Activated CD4-positive, alpha-beta memory T cell treated with anti-CD3 and anti-CD28 coated beads for 36 hours (primary cell): ENCODE measurements at regions not wholly inside any gene's neighbourhood (a gene's known extent, or its start where the extent isn't known, plus 50 kb on each side); places are given as distances from the start of the nearest gene placed in this dataset.

Source experiments
- CTCF ChIA-PET: fragments of 350-600 bp; sonication (Branson Sonifier 250); formaldehyde crosslinking; loops from one replicate; lab custom pipeline; 2021; ENCODE audit warnings: antibody characterized with exemption, inconsistent platforms; lab: Charles Lee
- POLR2A ChIA-PET: fragments of 350-600 bp; sonication (Branson Sonifier 250); formaldehyde crosslinking; loops from one replicate; lab custom pipeline; 2021; ENCODE audit warnings: antibody characterized with exemption; lab: Charles Lee
- DNase-seq: peaks from one replicate; pipeline ENCODE4 v3.0.0-alpha.2; 2020
- H3K27ac Mint-ChIP-seq: one replicate; pipeline ENCODE4 v1.8.0; 2021; ENCODE audit warnings: mixed read lengths
- H3K27me3 Mint-ChIP-seq: one replicate; pipeline ENCODE4 v1.8.0; 2021; ENCODE audit warnings: mixed read lengths
- H3K36me3 Mint-ChIP-seq: one replicate; pipeline ENCODE4 v1.8.0; 2021; ENCODE audit warnings: mixed read lengths
- H3K4me1 Mint-ChIP-seq: one replicate; pipeline ENCODE4 v1.8.0; 2021; ENCODE audit warnings: low read depth, mixed read lengths
- H3K4me3 Mint-ChIP-seq: one replicate; pipeline ENCODE4 v1.8.0; 2021; ENCODE audit warnings: mild to moderate bottlenecking, mixed read lengths
- H3K9me3 Mint-ChIP-seq: one replicate; pipeline ENCODE4 v1.8.0; 2021; ENCODE audit warnings: mixed read lengths
- intact Hi-C: fragments of 100-400 bp; cut with micrococcal nuclease; formaldehyde crosslinking; loops from one replicate; pipeline ENCODE4 v1.15.1; 2023

DNA sequence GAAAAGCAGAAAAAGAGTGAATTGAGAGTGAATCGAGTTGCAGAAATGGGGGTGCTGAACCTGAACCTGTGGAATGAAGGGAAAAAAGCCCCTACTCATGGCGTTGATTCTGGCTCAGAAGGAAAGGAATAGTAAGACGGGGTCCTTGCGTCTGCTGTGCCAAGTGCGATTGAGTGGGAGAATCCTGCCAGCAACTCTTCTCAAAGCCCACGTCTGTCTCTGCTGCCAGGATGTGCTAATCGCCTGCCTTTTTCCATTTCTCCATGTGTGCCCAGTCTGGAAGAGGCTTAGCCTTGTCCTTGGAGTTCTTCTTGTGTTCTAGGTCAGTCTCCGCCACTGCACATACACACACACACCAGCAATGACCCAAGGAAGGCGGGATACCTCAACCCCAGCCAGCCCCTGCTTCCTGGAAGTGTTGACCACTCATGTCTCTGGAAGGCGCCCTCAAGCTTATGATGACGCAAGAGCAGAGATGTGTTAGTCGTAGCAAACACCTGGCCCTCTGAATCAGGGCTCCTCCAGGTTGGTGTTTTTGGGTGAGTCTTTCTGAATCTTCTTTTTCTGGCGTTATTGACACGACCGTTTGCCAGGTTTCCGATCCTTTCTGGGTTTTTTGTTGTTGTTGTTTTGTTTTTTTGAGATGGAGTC lies 262.4 kb upstream of the PROK2 start:
- Mint-ChIP-seq H3K4me1 (no peaks in the 10 kb centered on the region), H3K27me3 (peaks cover 4% of the 10 kb centered on the region), H3K4me3 (no peak overlapping the region), H3K9me3 (no peaks in the 10 kb centered on the region), H3K27ac (no peak overlapping the region), H3K36me3 (no peaks in the 10 kb centered on the region)
- POLR2A ChIA-PET: no interaction called here
- CTCF ChIA-PET: no interaction called here
- intact Hi-C loops: no loop called here
- no peak for DNase-seq

GRCh38 chr3:72044231-72044855 lies 259.4 kb upstream of the PROK2 start:
- no peak overlapping the region for H3K4me3 Mint-ChIP-seq
- no peaks in the 10 kb centered on the region for H3K36me3 Mint-ChIP-seq
- no peaks in the 10 kb centered on the region for H3K9me3 Mint-ChIP-seq
- CTCF ChIA-PET: no interaction called here
- H3K27me3 Mint-ChIP-seq: peaks cover 13% of the 10 kb centered on the region
- no peak overlapping the region for H3K27ac Mint-ChIP-seq
- intact Hi-C loops: no loop called here
- DNase-seq: no peak
- POLR2A ChIA-PET: no interaction called here
- no peaks in the 10 kb centered on the region for H3K4me1 Mint-ChIP-seq

GRCh38 chr3:72043204-72044133 lies 258.5 kb upstream of the PROK2 start:
- ChIA-PET POLR2A (no interaction called here), CTCF (no interaction called here)
- no peak for DNase-seq
- intact Hi-C loops: no loop called here
- Mint-ChIP-seq H3K36me3 (no peaks in the 10 kb centered on the region), H3K9me3 (no peaks in the 10 kb centered on the region), H3K27ac (no peak overlapping the region), H3K4me3 (no peak overlapping the region), H3K27me3 (peaks cover 13% of the 10 kb centered on the region), H3K4me1 (no peaks in the 10 kb centered on the region)

GRCh38 chr3:72042397-72043203 lies 257.7 kb upstream of the PROK2 start:
- DNase-seq: no peak
- Mint-ChIP-seq H3K9me3 (peaks cover under 1% of the 10 kb centered on the region), H3K36me3 (no peaks in the 10 kb centered on the region), H3K27me3 (peaks cover 16% of the 10 kb centered on the region), H3K27ac (no peak overlapping the region), H3K4me1 (no peaks in the 10 kb centered on the region), H3K4me3 (no peak overlapping the region)
- CTCF ChIA-PET: no interaction called here
- POLR2A ChIA-PET: no interaction called here
- intact Hi-C loops: no loop called here

DNA sequence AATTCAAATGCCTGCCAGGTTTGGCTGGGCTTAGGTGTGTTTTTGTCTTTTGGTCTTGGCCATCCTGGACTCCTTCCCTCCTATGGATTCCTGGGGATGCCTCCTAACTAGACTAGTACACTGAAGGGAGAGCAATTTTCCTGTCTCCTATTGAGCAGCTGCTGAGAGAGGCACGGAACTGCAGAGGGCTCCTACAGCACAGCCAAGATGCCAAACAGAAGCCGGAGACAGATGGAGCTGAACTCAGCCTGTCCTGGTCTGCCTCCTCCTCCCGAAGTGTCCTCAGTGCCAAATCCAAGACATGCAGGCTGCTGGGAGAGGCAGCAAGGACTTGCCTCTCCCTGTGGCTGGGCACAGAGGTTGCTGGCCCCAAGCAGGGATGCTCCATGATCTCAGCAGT lies 256.6 kb upstream of the PROK2 start:
- ChIA-PET CTCF (no interaction called here), POLR2A (no interaction called here)
- no peak overlapping the region for H3K4me3 Mint-ChIP-seq
- DNase-seq: no peak
- H3K27me3 Mint-ChIP-seq: peaks cover 23% of the 10 kb centered on the region
- H3K4me1 Mint-ChIP-seq: no peaks in the 10 kb centered on the region
- intact Hi-C loops: no loop called here
- peaks cover 3% of the 10 kb centered on the region for H3K9me3 Mint-ChIP-seq
- H3K36me3 Mint-ChIP-seq: no peaks in the 10 kb centered on the region
- no peak overlapping the region for H3K27ac Mint-ChIP-seq

- no peak overlapping the region for H3K4me3 Mint-ChIP-seq
- intact Hi-C loops: no loop called here
These were observed 256.1 kb upstream of the PROK2 start for GRCh38 chr3:72041076-72041475.

GRCh38 chr3:72039677-72040076 lies 254.7 kb upstream of the PROK2 start:
- Mint-ChIP-seq H3K9me3 (peaks cover 3% of the 10 kb centered on the region), H3K4me1 (no peaks in the 10 kb centered on the region), H3K4me3 (no peak overlapping the region), H3K27ac (no peak overlapping the region), H3K36me3 (no peaks in the 10 kb centered on the region), H3K27me3 (peaks cover 34% of the 10 kb centered on the region)
- CTCF ChIA-PET: interaction anchor here (0.5 kb wide), 1 partner anchor 136 kb away, joined by 3 read pairs; no protein-coding TSS in a partner anchor
- no peak for DNase-seq
- intact Hi-C loops: no loop called here
- POLR2A ChIA-PET: no interaction called here

More at GRCh38 chr3:72041076-72041475, 256.1 kb upstream of the PROK2 start:
- peaks cover 3% of the 10 kb centered on the region for H3K9me3 Mint-ChIP-seq
- CTCF ChIA-PET: no interaction called here
- POLR2A ChIA-PET: no interaction called here
- DNase-seq: no peak
- no peak overlapping the region for H3K27ac Mint-ChIP-seq
- no peaks in the 10 kb centered on the region for H3K36me3 Mint-ChIP-seq
- H3K4me1 Mint-ChIP-seq: no peaks in the 10 kb centered on the region
- H3K27me3 Mint-ChIP-seq: peaks cover 27% of the 10 kb centered on the region

DNA sequence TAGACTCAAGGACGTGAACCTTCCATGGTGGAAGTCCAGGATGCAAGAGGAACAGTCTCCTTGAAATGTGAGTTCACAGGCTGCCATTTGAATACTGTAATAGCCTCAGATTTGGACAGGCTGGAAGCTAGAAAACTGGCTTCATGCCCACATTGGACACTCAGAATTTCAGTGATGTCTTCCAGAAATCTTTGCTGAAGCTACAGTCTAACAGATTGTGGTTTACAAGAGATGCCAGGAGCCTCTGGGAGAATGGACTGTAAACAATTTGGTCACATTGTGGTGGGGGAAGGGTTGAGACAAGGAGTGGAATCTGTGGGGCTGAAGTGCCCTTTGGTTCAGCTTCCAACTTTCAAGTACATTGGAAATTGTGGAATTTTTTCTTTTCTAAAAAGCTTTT lies 252.0 kb upstream of the PROK2 start:
- H3K36me3 Mint-ChIP-seq: no peaks in the 10 kb centered on the region
- CTCF ChIA-PET: no interaction called here
- intact Hi-C loops: no loop called here
- peaks cover 5% of the 10 kb centered on the region for H3K4me1 Mint-ChIP-seq
- H3K27me3 Mint-ChIP-seq: peaks cover 34% of the 10 kb centered on the region
- H3K27ac Mint-ChIP-seq: no peak overlapping the region
- no peak overlapping the region for H3K4me3 Mint-ChIP-seq
- POLR2A ChIA-PET: no interaction called here
- peaks cover 3% of the 10 kb centered on the region for H3K9me3 Mint-ChIP-seq
- DNase-seq: no peak

- POLR2A ChIA-PET: no interaction called here
- Mint-ChIP-seq H3K27ac (no peak overlapping the region), H3K4me1 (peaks cover 9% of the 10 kb centered on the region), H3K27me3 (peaks cover 34% of the 10 kb centered on the region), H3K4me3 (no peak overlapping the region), H3K36me3 (no peaks in the 10 kb centered on the region), H3K9me3 (peaks cover 3% of the 10 kb centered on the region)
- DNase-seq: no peak
- CTCF ChIA-PET: no interaction called here
- intact Hi-C loops: no loop called here
These were observed 250.7 kb upstream of the PROK2 start for GRCh38 chr3:72035606-72036005.

- ChIA-PET POLR2A (no interaction called here), CTCF (no interaction called here)
- no peak for DNase-seq
- no peak overlapping the region for H3K4me3 Mint-ChIP-seq
- H3K36me3 Mint-ChIP-seq: no peaks in the 10 kb centered on the region
- H3K4me1 Mint-ChIP-seq: peaks cover 9% of the 10 kb centered on the region
- intact Hi-C loops: no loop called here
- peaks cover 29% of the 10 kb centered on the region for H3K27me3 Mint-ChIP-seq
- no peak overlapping the region for H3K27ac Mint-ChIP-seq
- peaks cover 3% of the 10 kb centered on the region for H3K9me3 Mint-ChIP-seq
These were observed 250.0 kb upstream of the PROK2 start for GRCh38 chr3:72034986-72035385.

GRCh38 chr3:72033666-72034428 lies 248.9 kb upstream of the PROK2 start:
- H3K9me3 Mint-ChIP-seq: peaks cover 3% of the 10 kb centered on the region
- intact Hi-C loops: no loop called here
- CTCF ChIA-PET: no interaction called here
- no peak for DNase-seq
- H3K27me3 Mint-ChIP-seq: peaks cover 26% of the 10 kb centered on the region
- H3K4me3 Mint-ChIP-seq: no peak overlapping the region
- no peaks in the 10 kb centered on the region for H3K36me3 Mint-ChIP-seq
- H3K27ac Mint-ChIP-seq: no peak overlapping the region
- peaks cover 9% of the 10 kb centered on the region for H3K4me1 Mint-ChIP-seq
- POLR2A ChIA-PET: no interaction called here
